GM23248 (cell line): ENCODE measurements at regions not wholly inside any gene's neighbourhood (a gene's known extent, or its start where the extent isn't known, plus 50 kb on each side); places are given as distances from the start of the nearest gene placed in this dataset.

Source experiments
- EZH2 ChIP-seq: fragments of 200-600 bp; sonication (generic); IDR thresholded peaks from 2 replicates; pipeline ENCODE4 v1.6.1; 2018; ENCODE audit warnings: antibody characterized with exemption, mild to moderate bottlenecking; ENCODE audit not compliant: insufficient read depth, poor library complexity, severe bottlenecking
- EZH2phosphoT487 ChIP-seq: fragments of 200-600 bp; sonication (generic); IDR thresholded peaks from 2 replicates; pipeline ENCODE4 v1.6.1; 2018; ENCODE audit warnings: antibody characterized with exemption, moderate library complexity, mild to moderate bottlenecking, low read depth; ENCODE audit not compliant: insufficient read depth

DNA sequence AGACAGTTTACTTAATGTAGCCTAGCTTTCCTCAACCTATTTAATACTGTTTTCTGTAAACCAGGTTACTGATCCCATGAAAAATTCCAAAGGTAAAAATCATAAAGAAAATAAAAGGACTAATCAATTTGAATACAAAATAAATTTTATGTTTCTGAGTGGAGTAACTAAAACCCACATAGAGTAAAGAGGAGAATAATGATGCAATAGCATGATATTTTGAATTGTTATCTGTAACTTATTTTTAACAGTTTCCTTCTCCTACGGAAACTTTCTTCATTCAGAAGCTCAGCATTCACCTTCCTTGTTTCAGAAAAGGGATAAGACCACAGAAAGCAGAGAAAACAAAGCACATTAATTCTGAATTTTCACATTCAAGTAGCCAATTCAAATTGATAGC is 320.6 kb upstream of the NUDT12 start:
- TF ChIP-seq EZH2 (no peak), EZH2phosphoT487 (no peak)
